HG03354 (cell line): ENCODE measurements at regions not wholly inside any gene's neighbourhood (a gene's known extent, or its start where the extent isn't known, plus 50 kb on each side); places are given as distances from the start of the nearest gene placed in this dataset.

ENCODE experiments used
- ATAC-seq: cut with Tn5 transposase; IDR thresholded peaks from one replicate; pipeline ENCODE4 v1.9.1; 2021; ENCODE audit warnings: mild to moderate bottlenecking; ENCODE audit not compliant: unreplicated experiment, poor library complexity, severe bottlenecking

- no peak for ATAC-seq
These were observed 313.3 kb downstream of the FGF9 start for GRCh38 chr13:21984156-21984555.

GRCh38 chr13:21986602-21987001 lies 315.7 kb downstream of the FGF9 start:
- ATAC-seq = no peak

- no peak for ATAC-seq
These were observed 316.9 kb downstream of the FGF9 start for GRCh38 chr13:21987793-21988192.

- ATAC-seq = no peak
These were observed 317.8 kb downstream of the FGF9 start for GRCh38 chr13:21988624-21989023.

- ATAC-seq = no peak
These were observed 325.2 kb downstream of the FGF9 start for GRCh38 chr13:21996049-21996448.

- ATAC-seq = no peak
These were observed 326.9 kb downstream of the FGF9 start for GRCh38 chr13:21997726-21998125.

- ATAC-seq = no peak
These were observed 327.6 kb downstream of the FGF9 start for GRCh38 chr13:21998279-21998990.

- no peak for ATAC-seq
These were observed 328.8 kb downstream of the FGF9 start for GRCh38 chr13:21999666-22000065.

- no peak for ATAC-seq
These were observed 329.3 kb downstream of the FGF9 start for GRCh38 chr13:22000191-22000590.

- no peak for ATAC-seq
These were observed 330.5 kb downstream of the FGF9 start for GRCh38 chr13:22001336-22001735.

- no peak for ATAC-seq
These were observed 332.0 kb downstream of the FGF9 start for GRCh38 chr13:22002893-22003292.

GRCh38 chr13:22009500-22009899 lies 338.6 kb downstream of the FGF9 start:
- no peak for ATAC-seq

GRCh38 chr13:22009937-22010336 lies 339.1 kb downstream of the FGF9 start:
- ATAC-seq = no peak

GRCh38 chr13:22012686-22013085 lies 341.8 kb downstream of the FGF9 start:
- ATAC-seq = no peak

GRCh38 chr13:22014469-22014868 lies 343.6 kb downstream of the FGF9 start:
- ATAC-seq = no peak

GRCh38 chr13:22017226-22017625 lies 346.4 kb downstream of the FGF9 start:
- peak; percentile 95 for ATAC-seq

- ATAC-seq = no peak
These were observed 347.4 kb downstream of the FGF9 start for GRCh38 chr13:22018076-22018835.

- ATAC-seq = no peak
These were observed 347.9 kb downstream of the FGF9 start for GRCh38 chr13:22018836-22019210.

GRCh38 chr13:22024381-22024994 lies 353.6 kb downstream of the FGF9 start:
- ATAC-seq = no peak

GRCh38 chr13:22027566-22027965 lies 356.7 kb downstream of the FGF9 start:
- no peak for ATAC-seq

GRCh38 chr13:22028831-22029230 lies 358.0 kb downstream of the FGF9 start:
- ATAC-seq = no peak
